ENCODE measurements at regions not wholly inside any gene's neighbourhood (a gene's known extent, or its start where the extent isn't known, plus 50 kb on each side); places are given as distances from the start of the nearest gene placed in this dataset.

DNA sequence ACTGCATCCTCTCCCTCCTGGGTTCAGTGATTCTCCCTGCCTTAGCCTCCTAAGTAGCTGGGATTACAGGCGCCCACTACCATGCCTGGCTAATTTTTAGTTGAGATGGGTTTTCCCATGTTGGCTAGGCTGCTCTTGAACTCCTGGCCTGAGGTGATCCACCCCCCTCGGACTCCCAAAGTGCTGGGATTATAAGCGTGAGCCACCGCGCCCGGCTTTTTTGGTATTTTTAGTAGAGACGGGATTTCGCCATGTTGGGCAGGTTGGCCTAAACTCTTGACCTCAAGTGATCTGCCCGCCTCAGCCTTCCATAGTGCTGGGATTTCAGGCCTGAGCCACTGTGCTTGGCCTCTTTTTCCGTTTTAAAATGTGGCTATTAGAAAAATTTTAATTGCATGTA lies 343.8 kb upstream of the RBFOX1 start:
- TF ChIP-seq ZNF232 (CRISPR knock-in tag; IDR thresholded peaks at IDR 0.05; ENCODE audit: borderline replicate concordance) (no peak), HMGXB4 (CRISPR knock-in tag; IDR thresholded peaks at IDR 0.05; ENCODE audit: borderline replicate concordance in 1 of 2, low read depth in 1 of 2) (no peak), TCF7 (IDR thresholded peaks at IDR 0.05; ENCODE audit: low read depth) (no peak), HDAC2 (CRISPR knock-in tag; IDR thresholded peaks at IDR 0.05) (no peak), ZFP36L1 (CRISPR knock-in tag; IDR thresholded peaks at IDR 0.05) (no peak)
- TF ChIP-seq, protein P1, sequence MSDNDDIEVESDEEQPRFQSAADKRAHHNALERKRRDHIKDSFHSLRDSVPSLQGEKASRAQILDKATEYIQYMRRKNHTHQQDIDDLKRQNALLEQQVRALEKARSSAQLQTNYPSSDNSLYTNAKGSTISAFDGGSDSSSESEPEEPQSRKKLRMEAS (IDR thresholded peaks at IDR 0.05), result no peak

All from HepG2 (cell line).